CD14-positive monocyte (primary cell): ENCODE measurements at regions not wholly inside any gene's neighbourhood (a gene's known extent, or its start where the extent isn't known, plus 50 kb on each side); places are given as distances from the start of the nearest gene placed in this dataset.

Experiments used
- DNase-seq, 3 donors: peaks; one replicate each; pipeline ENCODE4 v3.0.0-alpha.2; 2011 to 2022
- H2AFZ ChIP-seq: 2 replicates; pipeline ENCODE4 v1.6.0; 2012; ENCODE audit warnings: mild to moderate bottlenecking, low read depth, low read length, inconsistent platforms; ENCODE audit not compliant: insufficient read depth, poor library complexity, severe bottlenecking
- H3K27ac ChIP-seq, 2 donors: 1 replicate in 1 of 2; 2 replicates in 1 of 2; pipeline ENCODE4 v1.5.1; 2012 to 2013; ENCODE audit warnings: low read length in 2 of 2, control low read depth in 1 of 2, inconsistent platforms in 1 of 2, low read depth in 1 of 2, mild to moderate bottlenecking in 1 of 2
- H3K27me3 ChIP-seq, 2 donors: one replicate each; pipeline versions ENCODE4 v1.6.0 to v1.6.1; 2011 to 2013; ENCODE audit warnings: low read length in 2 of 2; ENCODE audit not compliant: control insufficient read depth in 2 of 2, insufficient read depth in 2 of 2
- H3K36me3 ChIP-seq, 2 donors: replicated peaks in 1 of 2; 1 replicate in 1 of 2; 2 replicates in 1 of 2; pipeline versions ENCODE4 v1.5.1 to v1.6.1; 2012 to 2013; ENCODE audit warnings: low read length in 2 of 2, control low read depth in 1 of 2, inconsistent platforms in 1 of 2, mild to moderate bottlenecking in 1 of 2; ENCODE audit not compliant: insufficient read depth in 2 of 2, control insufficient read depth in 1 of 2
- H3K4me1 ChIP-seq, 2 donors: 1 replicate in 1 of 2; 2 replicates in 1 of 2; pipeline versions ENCODE4 v1.5.1 to v1.6.1; 2012 to 2013; ENCODE audit warnings: low read length in 2 of 2, control low read depth in 1 of 2, inconsistent platforms in 1 of 2, mild to moderate bottlenecking in 1 of 2, moderate library complexity in 1 of 2; ENCODE audit not compliant: insufficient read depth in 2 of 2, control insufficient read depth in 1 of 2
- H3K4me2 ChIP-seq: replicated peaks from 2 replicates; pipeline ENCODE3; 2012; ENCODE audit warnings: low read length, moderate library complexity, mild to moderate bottlenecking; ENCODE audit not compliant: poor library complexity, severe bottlenecking; ENCODE audit errors: extremely low read depth
- H3K4me3 ChIP-seq, 3 experiments: fragments of 200-600 bp in 1 of 3; sonication (generic) in 1 of 3; replicated peaks in 1 of 3; 1 replicate in 2 of 3; 2 replicates in 1 of 3; pipeline ENCODE4 v1.5.1; 2011 to 2013; ENCODE audit warnings: low read length in 3 of 3, mild to moderate bottlenecking in 3 of 3, control low read depth in 2 of 3, low read depth in 2 of 3, inconsistent platforms in 1 of 3, moderate library complexity in 1 of 3
- H3K79me2 ChIP-seq: 2 replicates; pipeline ENCODE4 v1.6.0; 2012; ENCODE audit warnings: mild to moderate bottlenecking, control low read depth, inconsistent platforms, low read length, moderate library complexity; ENCODE audit not compliant: insufficient read depth
- H3K9ac ChIP-seq: 2 replicates; pipeline ENCODE4 v1.6.0; 2017; ENCODE audit warnings: low read length, mild to moderate bottlenecking; ENCODE audit not compliant: insufficient read depth, poor library complexity, severe bottlenecking
- H3K9me3 ChIP-seq, 2 donors: replicated peaks in 1 of 2; 1 replicate in 1 of 2; 2 replicates in 1 of 2; pipeline versions ENCODE4 v1.5.1 to v1.6.1; 2012 to 2013; ENCODE audit warnings: low read length in 2 of 2, control low read depth in 1 of 2; ENCODE audit not compliant: control insufficient read depth in 1 of 2, insufficient read depth in 1 of 2
- H4K20me1 ChIP-seq: 2 replicates; pipeline ENCODE4 v1.6.0; 2012; ENCODE audit warnings: mild to moderate bottlenecking, low read length, control low read depth, moderate library complexity; ENCODE audit not compliant: insufficient read depth
- H3K27ac Mint-ChIP-seq, 7 donors: one replicate each; pipeline ENCODE4 v1.8.0; 2020; ENCODE audit warnings: mild to moderate bottlenecking in 7 of 7, mixed read lengths in 7 of 7, moderate library complexity in 6 of 7, inconsistent platforms in 2 of 7
- H3K27me3 Mint-ChIP-seq, 3 donors: one replicate each; pipeline ENCODE4 v1.8.0; 2021 to 2022; ENCODE audit warnings: low read depth in 3 of 3, mild to moderate bottlenecking in 3 of 3, mixed read lengths in 3 of 3, moderate library complexity in 3 of 3, inconsistent platforms in 1 of 3
- H3K36me3 Mint-ChIP-seq, 2 donors: one replicate each; pipeline ENCODE4 v1.8.0; 2020; ENCODE audit warnings: mixed read lengths in 2 of 2, inconsistent platforms in 1 of 2, mild to moderate bottlenecking in 1 of 2
- H3K4me1 Mint-ChIP-seq: one replicate; pipeline ENCODE4 v1.8.0; 2020; ENCODE audit warnings: mild to moderate bottlenecking, mixed read lengths
- H3K4me3 Mint-ChIP-seq, 2 donors: one replicate each; pipeline ENCODE4 v1.8.0; 2020; ENCODE audit warnings: mild to moderate bottlenecking in 2 of 2, mixed read lengths in 2 of 2, moderate library complexity in 1 of 2
- H3K9me3 Mint-ChIP-seq, 7 donors: one replicate each; pipeline ENCODE4 v1.8.0; 2020 to 2022; ENCODE audit warnings: mixed read lengths in 7 of 7, mild to moderate bottlenecking in 6 of 7, moderate library complexity in 6 of 7, inconsistent platforms in 2 of 7
- CTCF ChIP-seq: fragments of 200-600 bp; IDR thresholded peaks from one replicate; pipeline ENCODE4 v1.8.0; 2022; ENCODE audit warnings: antibody characterized with exemption, mild to moderate bottlenecking
- WGBS: methylation state at CpG from one replicate; pipeline ENCODE4 v1.1.5; 2013; ENCODE audit warnings: missing lambda C conversion rate; ENCODE audit not compliant: insufficient coverage; 5-methylcytosine and 5-hydroxymethylcytosine counted together
- intact Hi-C, 2 donors: fragments of 100-400 bp; cut with micrococcal nuclease; formaldehyde crosslinking; loops; one replicate each; pipeline versions ENCODE4 v1.15.0 to v1.15.1; 2023

GRCh38 chr13:84208246-84208910, 326.1 kb upstream of the SLITRK1 start:
- Histone ChIP-seq H3K4me1 (no peaks in the 10 kb centered on the region), H3K4me2 (no peak overlapping the region), H3K27me3 (no peaks in the 10 kb centered on the region), H3K79me2 (no peaks in the 10 kb centered on the region), H3K27ac (no peak overlapping the region), H4K20me1 (no peaks in the 10 kb centered on the region), H3K4me3 (no peak overlapping the region), H3K9ac (no peak overlapping the region), H3K9me3 (no peaks in the 10 kb centered on the region), H3K36me3 (no peaks in the 10 kb centered on the region), H2AFZ (no peak overlapping the region)
- TF ChIP-seq CTCF = no peak
- no peaks in the 10 kb centered on the region for H3K36me3 Mint-ChIP-seq
- peaks cover 2 to 6% (median 5%) of the 10 kb centered on the region in 7 donors for H3K9me3 Mint-ChIP-seq
- no peaks in the 10 kb centered on the region for H3K4me1 Mint-ChIP-seq
- intact Hi-C loops = no loop called here
- no peak for DNase-seq
- H3K4me3 Mint-ChIP-seq = no peak overlapping the region
- no peaks in the 10 kb centered on the region for H3K27me3 Mint-ChIP-seq
- H3K27ac Mint-ChIP-seq = no peak overlapping the region
- 83% methylated on average over 5 of the region's 7 CpGs for WGBS

- no peaks in the 10 kb centered on the region for H3K79me2 ChIP-seq
- no peaks in the 10 kb centered on the region for H3K4me1 ChIP-seq
- H3K36me3 Mint-ChIP-seq = no peaks in the 10 kb centered on the region
- H3K9me3 Mint-ChIP-seq = peaks cover 0 to 6% (median 5%) of the 10 kb centered on the region in 7 donors
- H3K36me3 ChIP-seq = no peaks in the 10 kb centered on the region
- H3K27me3 Mint-ChIP-seq = no peaks in the 10 kb centered on the region
- H3K27ac Mint-ChIP-seq = no peak overlapping the region
- no peak overlapping the region for H3K4me2 ChIP-seq
- DNase-seq = no peak
- H3K4me1 Mint-ChIP-seq = no peaks in the 10 kb centered on the region
- H3K27me3 ChIP-seq = no peaks in the 10 kb centered on the region
- no peaks in the 10 kb centered on the region for H3K9me3 ChIP-seq
- H3K9ac ChIP-seq = no peak overlapping the region
- H4K20me1 ChIP-seq = no peaks in the 10 kb centered on the region
- intact Hi-C loops = no loop called here
- 83% methylated on average over 1 of the region's 2 CpGs for WGBS
- H3K4me3 ChIP-seq = no peak overlapping the region
- no peak overlapping the region for H2AFZ ChIP-seq
- TF ChIP-seq CTCF = no peak
- no peak overlapping the region for H3K4me3 Mint-ChIP-seq
- H3K27ac ChIP-seq = no peak overlapping the region
Measured at GRCh38 chr13:84207509-84207908, 325.2 kb upstream of the SLITRK1 start.
